Fibroblast of peridontal ligament (primary cell): ENCODE measurements at regions not wholly inside any gene's neighbourhood (a gene's known extent, or its start where the extent isn't known, plus 50 kb on each side); places are given as distances from the start of the nearest gene placed in this dataset.

Experiments used
- DNase-seq: peaks from one replicate; pipeline ENCODE4 v3.0.0-alpha.2; 2010; ENCODE audit errors: extremely low read depth

- no peak for DNase-seq
Measured at GRCh38 chr18:38611036-38611964, 1045.7 kb upstream of the CELF4 start.

GRCh38 chr18:38606841-38607240 lies 1041.2 kb upstream of the CELF4 start:
- no peak for DNase-seq

GRCh38 chr18:38602341-38602740 lies 1036.7 kb upstream of the CELF4 start:
- DNase-seq: no peak

GRCh38 chr18:38587571-38587970 lies 1022.0 kb upstream of the CELF4 start:
- no peak for DNase-seq

GRCh38 chr18:38586327-38586726 lies 1020.7 kb upstream of the CELF4 start:
- no peak for DNase-seq

GRCh38 chr18:38579764-38580163 lies 1014.2 kb upstream of the CELF4 start:
- DNase-seq: no peak

- DNase-seq: no peak
Measured at GRCh38 chr18:38576916-38577315, 1011.3 kb upstream of the CELF4 start.

GRCh38 chr18:38576349-38576748 lies 1010.8 kb upstream of the CELF4 start:
- DNase-seq: no peak

- no peak for DNase-seq
Measured at GRCh38 chr18:38575648-38576047, 1010.0 kb upstream of the CELF4 start.

GRCh38 chr18:38575023-38575422 lies 1009.4 kb upstream of the CELF4 start:
- no peak for DNase-seq

GRCh38 chr18:38572554-38573111 lies 1007.0 kb upstream of the CELF4 start:
- no peak for DNase-seq

GRCh38 chr18:38571651-38572050 lies 1006.1 kb upstream of the CELF4 start:
- DNase-seq: no peak

- DNase-seq: no peak
Measured at GRCh38 chr18:38565513-38565912, 999.9 kb upstream of the CELF4 start.

- DNase-seq: no peak
Measured at GRCh38 chr18:38563396-38563980, 997.9 kb upstream of the CELF4 start.

- no peak for DNase-seq
Measured at GRCh38 chr18:38557006-38557405, 991.4 kb upstream of the CELF4 start.

- DNase-seq: no peak
Measured at GRCh38 chr18:38552732-38553321, 987.2 kb upstream of the CELF4 start.

GRCh38 chr18:38551881-38552280 lies 986.3 kb upstream of the CELF4 start:
- DNase-seq: no peak

- DNase-seq: no peak
Measured at GRCh38 chr18:38545071-38545470, 979.5 kb upstream of the CELF4 start.

GRCh38 chr18:38539856-38540255 lies 974.3 kb upstream of the CELF4 start:
- no peak for DNase-seq

GRCh38 chr18:38539371-38539770 lies 973.8 kb upstream of the CELF4 start:
- no peak for DNase-seq

GRCh38 chr18:38534073-38534472 lies 968.5 kb upstream of the CELF4 start:
- no peak for DNase-seq

GRCh38 chr18:38526922-38527321 lies 961.3 kb upstream of the CELF4 start:
- DNase-seq: no peak

GRCh38 chr18:38525039-38525438 lies 959.4 kb upstream of the CELF4 start:
- DNase-seq: no peak
